GM12872 (cell line): ENCODE measurements at regions not wholly inside any gene's neighbourhood (a gene's known extent, or its start where the extent isn't known, plus 50 kb on each side); places are given as distances from the start of the nearest gene placed in this dataset.

Experiments
- CTCF ChIP-seq: IDR thresholded peaks from 3 replicates; pipeline ENCODE4 v1.5.1; 2011; ENCODE audit warnings: low read depth, mild to moderate bottlenecking, low read length, moderate library complexity; ENCODE audit not compliant: insufficient read depth

- TF ChIP-seq CTCF = no peak
These were observed 83.7 kb upstream of the SLC1A3 start for GRCh38 chr5:36522746-36523065.

- TF ChIP-seq CTCF = no peak
These were observed 83.0 kb upstream of the SLC1A3 start for GRCh38 chr5:36523450-36523849.

GRCh38 chr5:36523926-36524325, 82.5 kb upstream of the SLC1A3 start:
- no peak for TF ChIP-seq CTCF

- TF ChIP-seq CTCF = no peak
These were observed 79.9 kb upstream of the SLC1A3 start for GRCh38 chr5:36526537-36526936.

- TF ChIP-seq CTCF = no peak
These were observed 77.8 kb upstream of the SLC1A3 start for GRCh38 chr5:36528588-36528987.

GRCh38 chr5:36529142-36529541, 77.3 kb upstream of the SLC1A3 start:
- TF ChIP-seq CTCF = no peak

GRCh38 chr5:36530215-36530614, 76.2 kb upstream of the SLC1A3 start:
- TF ChIP-seq CTCF = no peak

- TF ChIP-seq CTCF = no peak
These were observed 75.0 kb upstream of the SLC1A3 start for GRCh38 chr5:36531401-36531800.
